Stomach (tissue), 8 donors: ENCODE measurements at regions not wholly inside any gene's neighbourhood (a gene's known extent, or its start where the extent isn't known, plus 50 kb on each side); places are given as distances from the start of the nearest gene placed in this dataset.

Source experiments
- DNase-seq, 2 donors: peaks; one replicate each; pipeline versions ENCODE4 v3.0.0 to v3.0.0-alpha.2; 2013 to 2019
- H3K27ac ChIP-seq, 5 donors: fragments of 200-600 bp in 4 of 5; sonication (generic) in 4 of 5; one replicate each; pipeline ENCODE4 v1.5.1; 2013 to 2019; ENCODE audit warnings: mild to moderate bottlenecking in 1 of 5, moderate library complexity in 1 of 5
- H3K27me3 ChIP-seq, 3 donors: fragments of 200-600 bp; sonication (generic); one replicate each; pipeline ENCODE4 v1.5.1; 2017 to 2019; ENCODE audit warnings: mixed run types in 1 of 3
- H3K36me3 ChIP-seq, 4 donors: fragments of 200-600 bp; sonication (generic); 1 replicate in 3 of 4; 2 replicates in 1 of 4; pipeline ENCODE4 v1.5.1; 2016 to 2019
- H3K4me1 ChIP-seq, 4 donors: fragments of 200-600 bp; sonication (generic); one replicate each; pipeline ENCODE4 v1.5.1; 2016 to 2019
- H3K4me3 ChIP-seq, 4 donors: fragments of 200-600 bp; sonication (generic) in 3 of 4; one replicate each; pipeline ENCODE4 v1.5.1; 2016 to 2019; ENCODE audit warnings: mild to moderate bottlenecking in 1 of 4
- H3K9me3 ChIP-seq, 4 donors: fragments of 200-600 bp; sonication (generic); one replicate each; pipeline ENCODE4 v1.5.1; 2016 to 2019
- EP300 ChIP-seq: sonication (generic); formaldehyde crosslinking; IDR thresholded peaks from one replicate; pipeline ENCODE4 v1.6.1; 2017; ENCODE audit warnings: antibody characterized with exemption
- POLR2A ChIP-seq, 4 donors: fragments of 450-650 bp; IDR thresholded peaks; one replicate each; pipeline ENCODE4 v1.6.1; 2016; ENCODE audit warnings: antibody characterized with exemption in 4 of 4, control low read depth in 2 of 4, mild to moderate bottlenecking in 1 of 4, moderate library complexity in 1 of 4
- POLR2AphosphoS5 ChIP-seq, 3 donors: sonication (generic); formaldehyde crosslinking; IDR thresholded peaks; one replicate each; pipeline ENCODE4 v1.6.1; 2016; ENCODE audit warnings: antibody characterized with exemption in 3 of 3
- WGBS, 5 donors: extraction: QIAGEN DNeasy Blood & Tissue Kit in 3 of 5; methylation state at CpG; one replicate each; pipeline versions ENCODE4 v1.1.5 to v1.1.7; 2013 to 2018; 5-methylcytosine and 5-hydroxymethylcytosine counted together
- intact Hi-C: fragments of 100-400 bp; cut with DNase I; formaldehyde crosslinking; loops from one replicate; pipeline ENCODE4 v1.15.1; 2023; ENCODE audit warnings: low total_unique reads
- TF ChIP-seq, protein P1 (sequence below), 7 experiments: fragments of 450-650 bp in 4 of 7; fragments of 200-600 bp in 3 of 7; sonication (generic) in 3 of 7; IDR thresholded peaks; one replicate each; pipeline ENCODE4 v1.5.1; 2016 to 2019; ENCODE audit warnings: antibody characterized with exemption in 7 of 7, control low read depth in 2 of 7, mild to moderate bottlenecking in 1 of 7
- donor health status: healthy with polysubstance abuse.
- donor health status: Bipolar disorder and iron deficiency.
- donor health status: healthy.

DNA sequence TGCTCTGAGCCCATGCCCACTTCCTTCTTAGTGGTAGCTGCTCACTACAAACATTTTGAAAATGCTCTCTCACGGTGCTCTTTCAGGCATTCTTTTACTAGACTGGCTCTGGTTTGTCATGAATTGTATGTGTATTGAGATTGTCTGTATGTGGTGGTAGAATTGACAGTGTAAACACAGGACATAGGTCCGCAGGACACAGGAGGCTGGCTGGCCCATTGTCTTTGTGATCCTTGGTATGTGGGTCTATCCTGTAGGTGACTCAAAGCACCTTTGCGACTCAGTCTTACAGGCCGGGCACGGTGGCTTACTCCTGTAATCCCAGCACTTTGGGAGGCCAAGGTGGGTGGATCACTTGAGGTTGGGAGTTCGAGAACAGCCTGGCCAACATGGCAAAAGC lies 250.9 kb downstream of the C12orf75 start:
- Histone ChIP-seq H3K9me3 (no peaks in the 10 kb centered on the region), H3K27ac (no peak overlapping the region), H3K4me3 (no peak overlapping the region), H3K4me1 (no peaks in the 10 kb centered on the region), H3K36me3 (no peaks in the 10 kb centered on the region), H3K27me3 (no peaks in the 10 kb centered on the region)
- 63 to 81% (median 69%) methylated on average over 6 of the region's 6 CpGs for WGBS, 5 donors
- intact Hi-C loops, result no loop called here
- DNase-seq, result no peak
- no peak for TF ChIP-seq POLR2A (IDR thresholded peaks at IDR 0.05)
- no peak for TF ChIP-seq EP300
- TF ChIP-seq, protein P1, sequence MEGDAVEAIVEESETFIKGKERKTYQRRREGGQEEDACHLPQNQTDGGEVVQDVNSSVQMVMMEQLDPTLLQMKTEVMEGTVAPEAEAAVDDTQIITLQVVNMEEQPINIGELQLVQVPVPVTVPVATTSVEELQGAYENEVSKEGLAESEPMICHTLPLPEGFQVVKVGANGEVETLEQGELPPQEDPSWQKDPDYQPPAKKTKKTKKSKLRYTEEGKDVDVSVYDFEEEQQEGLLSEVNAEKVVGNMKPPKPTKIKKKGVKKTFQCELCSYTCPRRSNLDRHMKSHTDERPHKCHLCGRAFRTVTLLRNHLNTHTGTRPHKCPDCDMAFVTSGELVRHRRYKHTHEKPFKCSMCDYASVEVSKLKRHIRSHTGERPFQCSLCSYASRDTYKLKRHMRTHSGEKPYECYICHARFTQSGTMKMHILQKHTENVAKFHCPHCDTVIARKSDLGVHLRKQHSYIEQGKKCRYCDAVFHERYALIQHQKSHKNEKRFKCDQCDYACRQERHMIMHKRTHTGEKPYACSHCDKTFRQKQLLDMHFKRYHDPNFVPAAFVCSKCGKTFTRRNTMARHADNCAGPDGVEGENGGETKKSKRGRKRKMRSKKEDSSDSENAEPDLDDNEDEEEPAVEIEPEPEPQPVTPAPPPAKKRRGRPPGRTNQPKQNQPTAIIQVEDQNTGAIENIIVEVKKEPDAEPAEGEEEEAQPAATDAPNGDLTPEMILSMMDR (IDR thresholded peaks at IDR 0.05), result no peak
- no peak for TF ChIP-seq POLR2AphosphoS5 (IDR thresholded peaks at IDR 0.05)

GRCh38 chr12:105585107-105585506 lies 254.6 kb downstream of the C12orf75 start:
- Histone ChIP-seq H3K9me3 (no peaks in the 10 kb centered on the region), H3K36me3 (no peaks in the 10 kb centered on the region), H3K27me3 (no peaks in the 10 kb centered on the region), H3K4me3 (no peak overlapping the region), H3K4me1 (no peaks in the 10 kb centered on the region), H3K27ac (no peak overlapping the region)
- 76 to 85% (median 79%) methylated on average over 3 of the region's 3 CpGs for WGBS, 5 donors
- no peak for DNase-seq
- TF ChIP-seq EP300, result no peak
- no peak for TF ChIP-seq POLR2A (IDR thresholded peaks at IDR 0.05)
- no peak for TF ChIP-seq POLR2AphosphoS5 (IDR thresholded peaks at IDR 0.05)
- TF ChIP-seq, protein P1 (IDR thresholded peaks at IDR 0.05), result no peak
- intact Hi-C loops, result no loop called here

- TF ChIP-seq, protein P1 (IDR thresholded peaks at IDR 0.05), result no peak
- TF ChIP-seq POLR2AphosphoS5 (IDR thresholded peaks at IDR 0.05), result no peak
- no peak for TF ChIP-seq POLR2A (IDR thresholded peaks at IDR 0.05)
- H3K9me3 ChIP-seq, result no peaks in the 10 kb centered on the region
- H3K4me3 ChIP-seq, result no peak overlapping the region
- no peaks in the 10 kb centered on the region for H3K36me3 ChIP-seq
- intact Hi-C loops, result no loop called here
- DNase-seq, result peak in 1 of 2 donors; percentile 16
- no peaks in the 10 kb centered on the region for H3K27me3 ChIP-seq
- peak overlapping the region in 1 of 5 donors; percentile 14 for H3K27ac ChIP-seq
- 25 to 39% (median 31%) methylated on average over 5 of the region's 5 CpGs for WGBS, 5 donors
- no peaks in the 10 kb centered on the region for H3K4me1 ChIP-seq
Observed at GRCh38 chr12:105587237-105587636, 256.7 kb downstream of the C12orf75 start.

DNA sequence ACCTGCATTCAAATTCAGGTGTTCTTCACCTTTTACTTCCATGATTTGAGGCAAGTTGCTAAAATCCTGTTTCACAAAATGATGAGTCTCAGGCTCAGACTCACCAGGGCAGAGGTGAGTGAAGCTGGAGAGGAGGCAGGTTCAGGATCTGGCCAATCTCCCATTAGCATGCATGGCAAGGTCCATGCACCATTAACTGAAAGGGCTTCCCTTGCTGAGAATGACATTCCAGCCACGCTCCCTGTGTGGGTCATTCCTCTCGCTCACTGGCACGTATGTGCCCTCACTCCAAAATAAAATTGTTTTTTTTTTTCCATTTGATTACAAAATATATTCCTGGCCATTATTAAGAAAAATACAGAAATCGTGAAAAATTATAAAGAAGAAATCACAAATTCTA lies 257.6 kb downstream of the C12orf75 start:
- Histone ChIP-seq H3K27me3 (no peaks in the 10 kb centered on the region), H3K4me3 (no peak overlapping the region), H3K36me3 (no peaks in the 10 kb centered on the region), H3K9me3 (no peaks in the 10 kb centered on the region), H3K4me1 (no peaks in the 10 kb centered on the region), H3K27ac (no peak overlapping the region)
- TF ChIP-seq POLR2A (IDR thresholded peaks at IDR 0.05) (no peak), POLR2AphosphoS5 (IDR thresholded peaks at IDR 0.05) (no peak), EP300 (no peak)
- TF ChIP-seq, protein P1 (IDR thresholded peaks at IDR 0.05), result no peak
- 85 to 89% (median 87%) methylated on average over 4 of the region's 4 CpGs for WGBS, 5 donors
- intact Hi-C loops, result no loop called here
- DNase-seq, result no peak
